Nephron (organoid): ENCODE measurements at regions not wholly inside any gene's neighbourhood (a gene's known extent, or its start where the extent isn't known, plus 50 kb on each side); places are given as distances from the start of the nearest gene placed in this dataset.

Source experiments
- H3K27ac Mint-ChIP-seq, 3 experiments: 2 replicates each; pipeline ENCODE4 v1.8.0; 2020; ENCODE audit warnings: mixed read lengths in 3 of 3, mild to moderate bottlenecking in 2 of 3, moderate library complexity in 1 of 3
- H3K27me3 Mint-ChIP-seq: 2 replicates; pipeline ENCODE4 v1.8.0; 2021; ENCODE audit warnings: low read depth, mild to moderate bottlenecking, moderate library complexity, mixed read lengths
- H3K36me3 Mint-ChIP-seq: 2 replicates; pipeline ENCODE4 v1.8.0; 2020; ENCODE audit warnings: low read depth, mixed read lengths
- H3K4me1 Mint-ChIP-seq: 2 replicates; pipeline ENCODE4 v1.8.0; 2020; ENCODE audit warnings: mixed read lengths
- H3K4me3 Mint-ChIP-seq, 3 experiments: 2 replicates each; pipeline ENCODE4 v1.8.0; 2020; ENCODE audit warnings: mild to moderate bottlenecking in 3 of 3, mixed read lengths in 3 of 3, moderate library complexity in 2 of 3
- H3K9me3 Mint-ChIP-seq: 2 replicates; pipeline ENCODE4 v1.8.0; 2020; ENCODE audit warnings: mixed read lengths
- TF ChIP-seq, protein P1 (sequence below), 3 experiments: fragments of 200-600 bp; sonication (generic); IDR thresholded peaks; one replicate each; pipeline ENCODE4 v1.5.0; 2021; ENCODE audit warnings: antibody characterized with exemption in 3 of 3; ENCODE audit not compliant: unreplicated experiment in 3 of 3

DNA sequence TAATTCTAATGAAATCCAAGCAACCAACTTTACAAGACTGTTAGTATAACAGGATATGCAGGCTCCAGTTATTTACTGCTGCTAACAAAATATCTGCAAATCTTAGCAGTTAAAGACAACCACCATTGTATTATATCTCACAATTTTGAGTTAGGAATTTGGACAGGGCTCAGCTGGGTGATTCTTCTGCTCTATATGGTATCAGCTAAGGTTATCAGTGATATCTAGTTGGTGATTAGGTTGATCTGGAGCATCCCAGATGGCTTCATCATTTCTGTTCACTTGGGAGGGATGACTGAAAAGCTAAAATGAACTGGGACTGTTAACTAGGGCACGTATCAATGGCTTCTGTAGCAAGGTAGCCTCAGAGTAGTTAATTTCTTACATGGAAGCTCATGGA, 105.7 kb downstream of the MBL2 start:
- TF ChIP-seq, protein P1, sequence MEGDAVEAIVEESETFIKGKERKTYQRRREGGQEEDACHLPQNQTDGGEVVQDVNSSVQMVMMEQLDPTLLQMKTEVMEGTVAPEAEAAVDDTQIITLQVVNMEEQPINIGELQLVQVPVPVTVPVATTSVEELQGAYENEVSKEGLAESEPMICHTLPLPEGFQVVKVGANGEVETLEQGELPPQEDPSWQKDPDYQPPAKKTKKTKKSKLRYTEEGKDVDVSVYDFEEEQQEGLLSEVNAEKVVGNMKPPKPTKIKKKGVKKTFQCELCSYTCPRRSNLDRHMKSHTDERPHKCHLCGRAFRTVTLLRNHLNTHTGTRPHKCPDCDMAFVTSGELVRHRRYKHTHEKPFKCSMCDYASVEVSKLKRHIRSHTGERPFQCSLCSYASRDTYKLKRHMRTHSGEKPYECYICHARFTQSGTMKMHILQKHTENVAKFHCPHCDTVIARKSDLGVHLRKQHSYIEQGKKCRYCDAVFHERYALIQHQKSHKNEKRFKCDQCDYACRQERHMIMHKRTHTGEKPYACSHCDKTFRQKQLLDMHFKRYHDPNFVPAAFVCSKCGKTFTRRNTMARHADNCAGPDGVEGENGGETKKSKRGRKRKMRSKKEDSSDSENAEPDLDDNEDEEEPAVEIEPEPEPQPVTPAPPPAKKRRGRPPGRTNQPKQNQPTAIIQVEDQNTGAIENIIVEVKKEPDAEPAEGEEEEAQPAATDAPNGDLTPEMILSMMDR (IDR thresholded peaks at IDR 0.05; ENCODE audit: unreplicated experiment in 3 of 3): no peak
- Mint-ChIP-seq H3K27ac (no peak overlapping the region), H3K4me1 (no peaks in the 10 kb centered on the region), H3K4me3 (no peak overlapping the region), H3K27me3 (no peaks in the 10 kb centered on the region), H3K9me3 (peaks cover 12% of the 10 kb centered on the region), H3K36me3 (no peaks in the 10 kb centered on the region)

DNA sequence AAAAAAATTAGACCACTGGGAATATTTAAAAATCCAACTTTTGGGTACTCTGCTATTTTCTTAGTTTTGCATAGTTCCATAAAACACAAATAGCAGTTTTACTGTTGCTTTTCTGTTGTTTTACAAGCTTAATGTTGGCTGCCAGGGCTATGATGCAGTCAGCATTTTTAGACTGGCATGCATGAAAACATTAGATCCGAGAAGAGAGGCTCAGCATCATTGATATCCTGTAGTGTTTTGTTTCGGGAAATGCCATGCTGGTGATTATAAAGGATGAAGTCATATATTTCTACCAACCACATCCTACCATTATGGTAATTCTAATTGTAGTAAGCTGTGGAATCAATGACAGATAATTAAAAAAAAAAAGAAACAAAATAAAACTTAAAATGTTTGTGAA, 104.6 kb downstream of the MBL2 start:
- Mint-ChIP-seq H3K9me3 (peaks cover 12% of the 10 kb centered on the region), H3K4me3 (no peak overlapping the region), H3K4me1 (no peaks in the 10 kb centered on the region), H3K27me3 (no peaks in the 10 kb centered on the region), H3K36me3 (no peaks in the 10 kb centered on the region), H3K27ac (no peak overlapping the region)
- TF ChIP-seq, protein P1 (IDR thresholded peaks at IDR 0.05; ENCODE audit: unreplicated experiment in 3 of 3): no peak

DNA sequence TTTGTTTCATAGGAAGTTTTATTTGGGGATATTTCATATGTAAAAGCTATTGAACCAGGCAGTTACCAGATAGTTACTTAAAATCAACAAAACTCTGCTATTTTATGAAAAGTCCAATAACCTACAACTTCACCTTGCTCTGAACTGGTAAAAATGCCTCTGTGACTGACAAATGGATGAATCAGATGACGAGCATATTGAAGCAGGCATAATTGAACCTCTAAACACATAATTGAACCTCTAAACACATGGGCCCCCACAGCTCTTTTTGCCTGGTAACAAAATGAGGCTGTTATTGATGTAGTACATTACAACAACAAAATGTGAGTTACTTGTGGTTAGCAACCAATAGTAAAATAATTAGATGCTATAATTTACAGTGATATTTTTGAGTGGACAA, 99.7 kb downstream of the MBL2 start:
- TF ChIP-seq, protein P1 (IDR thresholded peaks at IDR 0.05; ENCODE audit: unreplicated experiment in 3 of 3): no peak
- no peaks in the 10 kb centered on the region for H3K4me1 Mint-ChIP-seq
- no peaks in the 10 kb centered on the region for H3K27me3 Mint-ChIP-seq
- no peak overlapping the region for H3K4me3 Mint-ChIP-seq
- H3K27ac Mint-ChIP-seq: no peak overlapping the region
- no peaks in the 10 kb centered on the region for H3K36me3 Mint-ChIP-seq
- H3K9me3 Mint-ChIP-seq: no peaks in the 10 kb centered on the region

DNA sequence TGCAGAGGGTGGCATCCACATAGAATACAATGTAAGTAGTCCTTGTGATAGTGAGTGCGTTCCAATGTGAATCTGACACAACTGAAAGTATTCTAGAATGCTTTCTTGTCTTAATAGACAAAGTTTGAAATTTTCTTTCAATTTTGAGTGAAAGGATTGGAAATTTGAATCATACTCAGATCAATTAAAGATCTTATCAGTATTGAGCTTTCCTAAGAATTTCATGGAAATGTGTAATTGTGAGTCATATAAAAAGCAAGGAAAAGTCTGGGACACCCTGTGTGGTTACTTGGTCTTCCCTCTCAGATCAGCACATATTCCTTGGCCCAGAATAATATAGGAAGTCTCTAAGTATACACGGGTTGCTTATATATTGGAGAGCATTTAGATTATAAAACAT, 99.1 kb downstream of the MBL2 start:
- TF ChIP-seq, protein P1 (IDR thresholded peaks at IDR 0.05; ENCODE audit: unreplicated experiment in 3 of 3): no peak
- H3K4me3 Mint-ChIP-seq: no peak overlapping the region
- H3K9me3 Mint-ChIP-seq: no peaks in the 10 kb centered on the region
- H3K36me3 Mint-ChIP-seq: no peaks in the 10 kb centered on the region
- H3K27ac Mint-ChIP-seq: no peak overlapping the region
- no peaks in the 10 kb centered on the region for H3K27me3 Mint-ChIP-seq
- no peaks in the 10 kb centered on the region for H3K4me1 Mint-ChIP-seq

DNA sequence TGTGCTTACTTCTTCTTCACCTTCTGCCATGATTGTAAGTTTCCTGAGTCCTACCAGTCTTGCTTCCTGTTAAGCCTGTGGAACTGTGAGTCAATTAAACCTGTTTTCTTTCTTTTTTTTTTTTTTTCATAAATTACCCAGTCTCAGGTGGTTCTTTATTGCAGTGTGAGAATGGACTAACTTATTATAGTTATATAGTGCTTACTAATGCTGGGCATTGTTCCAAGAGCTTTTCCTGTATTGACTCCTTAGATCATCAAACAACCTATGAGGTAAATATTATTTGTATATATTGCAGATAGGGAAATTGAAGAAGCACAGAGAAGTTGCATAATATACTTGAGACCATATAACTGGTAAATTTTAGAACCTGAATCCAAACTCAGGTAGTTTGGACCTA, 98.1 kb downstream of the MBL2 start:
- Mint-ChIP-seq H3K4me1 (no peaks in the 10 kb centered on the region), H3K27ac (no peak overlapping the region), H3K4me3 (no peak overlapping the region), H3K9me3 (no peaks in the 10 kb centered on the region), H3K27me3 (no peaks in the 10 kb centered on the region), H3K36me3 (no peaks in the 10 kb centered on the region)
- TF ChIP-seq, protein P1 (IDR thresholded peaks at IDR 0.05; ENCODE audit: unreplicated experiment in 3 of 3): no peak

DNA sequence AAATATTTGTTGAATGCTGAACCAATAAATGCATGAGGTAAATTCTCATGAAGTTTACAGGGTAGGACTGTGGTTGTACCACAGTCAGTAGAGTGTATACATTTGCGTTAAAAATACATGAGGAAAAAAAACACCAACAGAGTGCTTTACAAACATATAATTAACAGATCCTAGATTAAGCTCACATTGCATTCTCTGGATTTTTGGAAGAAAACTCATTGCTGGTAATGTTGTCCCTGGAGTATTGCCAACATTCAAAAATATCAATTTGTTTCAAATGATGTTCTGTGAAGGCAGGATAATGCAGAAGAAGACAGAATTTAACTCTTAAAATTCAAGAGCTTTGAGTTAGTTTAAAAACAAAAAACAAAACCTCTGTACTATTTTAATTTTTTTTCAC, 95.5 kb downstream of the MBL2 start:
- Mint-ChIP-seq H3K36me3 (no peaks in the 10 kb centered on the region), H3K9me3 (no peaks in the 10 kb centered on the region), H3K4me1 (no peaks in the 10 kb centered on the region), H3K27me3 (no peaks in the 10 kb centered on the region), H3K4me3 (no peak overlapping the region), H3K27ac (no peak overlapping the region)
- TF ChIP-seq, protein P1 (IDR thresholded peaks at IDR 0.05; ENCODE audit: unreplicated experiment in 3 of 3): no peak
